Central memory CD8-positive, alpha-beta T cell (primary cell): ENCODE measurements at regions not wholly inside any gene's neighbourhood (a gene's known extent, or its start where the extent isn't known, plus 50 kb on each side); places are given as distances from the start of the nearest gene placed in this dataset.
"Not testable (repeated sequence)": the region's sequence is repeated elsewhere in the genome, so short reads cannot be mapped to it uniquely, and the experiment has no call there.

Experiments used
- ATAC-seq: fragments of 150-1000 bp; cut with Tn5 transposase; replicated peaks from 2 replicates; pipeline ENCODE4 v1.10.0; 2022; ENCODE audit warnings: mild to moderate bottlenecking, moderate FRiP score, moderate number of reproducible peaks; ENCODE audit not compliant: poor library complexity, severe bottlenecking; ENCODE audit errors: extremely low read depth
- DNase-seq, 2 donors: peaks; one replicate each; pipeline ENCODE4 v3.0.0; 2021; ENCODE audit warnings: low spot score in 2 of 2
- H3K27ac Mint-ChIP-seq: one replicate; pipeline ENCODE4 v1.8.0; 2022; ENCODE audit warnings: low read depth, mild to moderate bottlenecking, moderate library complexity, mixed read lengths
- H3K27me3 Mint-ChIP-seq: one replicate; pipeline ENCODE4 v1.8.0; 2022; ENCODE audit warnings: mixed read lengths
- H3K36me3 Mint-ChIP-seq: one replicate; pipeline ENCODE4 v1.8.0; 2022; ENCODE audit warnings: mild to moderate bottlenecking, moderate library complexity, mixed read lengths; ENCODE audit not compliant: insufficient read depth
- H3K4me1 Mint-ChIP-seq: one replicate; pipeline ENCODE4 v1.8.0; 2022; ENCODE audit warnings: mixed read lengths
- H3K4me3 Mint-ChIP-seq: one replicate; pipeline ENCODE4 v1.8.0; 2022; ENCODE audit warnings: mild to moderate bottlenecking, moderate library complexity, mixed read lengths
- H3K9me3 Mint-ChIP-seq: one replicate; pipeline ENCODE4 v1.8.0; 2022; ENCODE audit warnings: mixed read lengths

GRCh38 chr4:156293657-156294297, 340.1 kb upstream of the CTSO start:
- Mint-ChIP-seq H3K27me3 (no peaks in the 10 kb centered on the region), H3K4me3 (no peak overlapping the region), H3K4me1 (no peaks in the 10 kb centered on the region), H3K9me3 (peaks cover 6% of the 10 kb centered on the region), H3K36me3 (no peaks in the 10 kb centered on the region), H3K27ac (no peak overlapping the region)
- DNase-seq: no peak
- ATAC-seq: no peak

GRCh38 chr4:156291317-156291716, 337.7 kb upstream of the CTSO start:
- peaks cover 6% of the 10 kb centered on the region for H3K9me3 Mint-ChIP-seq
- no peak overlapping the region for H3K4me3 Mint-ChIP-seq
- H3K36me3 Mint-ChIP-seq: no peaks in the 10 kb centered on the region
- no peaks in the 10 kb centered on the region for H3K27me3 Mint-ChIP-seq
- H3K4me1 Mint-ChIP-seq: no peaks in the 10 kb centered on the region
- no peak for ATAC-seq
- no peak for DNase-seq
- no peak overlapping the region for H3K27ac Mint-ChIP-seq

- Mint-ChIP-seq H3K27ac (no peak overlapping the region), H3K4me3 (no peak overlapping the region), H3K27me3 (no peaks in the 10 kb centered on the region), H3K36me3 (no peaks in the 10 kb centered on the region), H3K4me1 (no peaks in the 10 kb centered on the region), H3K9me3 (peaks cover 6% of the 10 kb centered on the region)
- ATAC-seq (no peak), DNase-seq (no peak)
These were observed 337.1 kb upstream of the CTSO start for GRCh38 chr4:156290811-156291210.

GRCh38 chr4:156290026-156290425, 336.4 kb upstream of the CTSO start:
- not testable (repeated sequence) for H3K4me3 Mint-ChIP-seq, ATAC-seq, H3K9me3 Mint-ChIP-seq, H3K4me1 Mint-ChIP-seq, H3K36me3 Mint-ChIP-seq, H3K27ac Mint-ChIP-seq, DNase-seq, H3K27me3 Mint-ChIP-seq

- DNase-seq: no peak
- H3K4me1 Mint-ChIP-seq: no peaks in the 10 kb centered on the region
- no peak overlapping the region for H3K27ac Mint-ChIP-seq
- H3K36me3 Mint-ChIP-seq: no peaks in the 10 kb centered on the region
- H3K4me3 Mint-ChIP-seq: no peak overlapping the region
- peaks cover 11% of the 10 kb centered on the region for H3K9me3 Mint-ChIP-seq
- no peaks in the 10 kb centered on the region for H3K27me3 Mint-ChIP-seq
- ATAC-seq: no peak
These were observed 327.0 kb upstream of the CTSO start for GRCh38 chr4:156280686-156281085.

GRCh38 chr4:156265407-156265806, 311.7 kb upstream of the CTSO start:
- ATAC-seq (no peak), DNase-seq (no peak)
- no peak overlapping the region for H3K27ac Mint-ChIP-seq
- H3K27me3 Mint-ChIP-seq: no peaks in the 10 kb centered on the region
- H3K4me1 Mint-ChIP-seq: no peaks in the 10 kb centered on the region
- H3K9me3 Mint-ChIP-seq: peaks cover 10% of the 10 kb centered on the region
- no peaks in the 10 kb centered on the region for H3K36me3 Mint-ChIP-seq
- H3K4me3 Mint-ChIP-seq: no peak overlapping the region

- no peaks in the 10 kb centered on the region for H3K4me1 Mint-ChIP-seq
- no peaks in the 10 kb centered on the region for H3K27me3 Mint-ChIP-seq
- no peak overlapping the region for H3K27ac Mint-ChIP-seq
- no peak for DNase-seq
- no peak overlapping the region for H3K4me3 Mint-ChIP-seq
- no peak for ATAC-seq
- H3K36me3 Mint-ChIP-seq: no peaks in the 10 kb centered on the region
- peaks cover 10% of the 10 kb centered on the region for H3K9me3 Mint-ChIP-seq
These were observed 307.6 kb upstream of the CTSO start for GRCh38 chr4:156261230-156261629.

GRCh38 chr4:156255230-156256007, 301.8 kb upstream of the CTSO start:
- ATAC-seq (no peak), DNase-seq (no peak)
- H3K36me3 Mint-ChIP-seq: no peaks in the 10 kb centered on the region
- no peaks in the 10 kb centered on the region for H3K4me1 Mint-ChIP-seq
- H3K27me3 Mint-ChIP-seq: no peaks in the 10 kb centered on the region
- no peak overlapping the region for H3K4me3 Mint-ChIP-seq
- H3K27ac Mint-ChIP-seq: no peak overlapping the region
- peaks cover 14% of the 10 kb centered on the region for H3K9me3 Mint-ChIP-seq

- H3K36me3 Mint-ChIP-seq: no peaks in the 10 kb centered on the region
- no peak for DNase-seq
- ATAC-seq: no peak
- no peak overlapping the region for H3K4me3 Mint-ChIP-seq
- no peaks in the 10 kb centered on the region for H3K4me1 Mint-ChIP-seq
- H3K27me3 Mint-ChIP-seq: no peaks in the 10 kb centered on the region
- peaks cover 14% of the 10 kb centered on the region for H3K9me3 Mint-ChIP-seq
- no peak overlapping the region for H3K27ac Mint-ChIP-seq
These were observed 298.8 kb upstream of the CTSO start for GRCh38 chr4:156252358-156252921.

- ATAC-seq: no peak
- Mint-ChIP-seq H3K4me1 (no peaks in the 10 kb centered on the region), H3K27me3 (no peaks in the 10 kb centered on the region), H3K27ac (no peak overlapping the region), H3K4me3 (no peak overlapping the region), H3K36me3 (no peaks in the 10 kb centered on the region), H3K9me3 (peaks cover 14% of the 10 kb centered on the region)
- no peak for DNase-seq
These were observed 297.9 kb upstream of the CTSO start for GRCh38 chr4:156251373-156252065.

GRCh38 chr4:156248917-156249316, 295.3 kb upstream of the CTSO start:
- no peak for ATAC-seq
- Mint-ChIP-seq H3K9me3 (peaks cover 8% of the 10 kb centered on the region), H3K36me3 (no peaks in the 10 kb centered on the region), H3K27me3 (no peaks in the 10 kb centered on the region), H3K4me1 (no peaks in the 10 kb centered on the region), H3K4me3 (no peak overlapping the region), H3K27ac (no peak overlapping the region)
- DNase-seq: no peak

- no peak overlapping the region for H3K27ac Mint-ChIP-seq
These were observed 293.8 kb upstream of the CTSO start for GRCh38 chr4:156247470-156247869.

More at GRCh38 chr4:156247470-156247869, 293.8 kb upstream of the CTSO start:
- Mint-ChIP-seq H3K4me1 (no peaks in the 10 kb centered on the region), H3K4me3 (no peak overlapping the region), H3K36me3 (no peaks in the 10 kb centered on the region), H3K27me3 (no peaks in the 10 kb centered on the region), H3K9me3 (peaks cover 8% of the 10 kb centered on the region)
- no peak for DNase-seq
- ATAC-seq: no peak
